SK-N-SH (cell line): ENCODE measurements at regions not wholly inside any gene's neighbourhood (a gene's known extent, or its start where the extent isn't known, plus 50 kb on each side); places are given as distances from the start of the nearest gene placed in this dataset.

Experiments used
- FOXJ3 ChIP-seq: sonication (generic); formaldehyde crosslinking; IDR thresholded peaks from 2 replicates; pipeline ENCODE4 v1.5.1; 2020; ENCODE audit warnings: mild to moderate bottlenecking, missing genetic modification reagents
- TAF1 ChIP-seq: IDR thresholded peaks from 2 replicates; pipeline ENCODE4 v1.6.1; 2012; ENCODE audit warnings: low read depth, mild to moderate bottlenecking, low read length, moderate library complexity, borderline replicate concordance
- TF ChIP-seq, protein P1 (sequence below): fragments of 150-350 bp; IDR thresholded peaks from 2 replicates; pipeline ENCODE4 v1.6.1; 2017; ENCODE audit warnings: antibody characterized with exemption, low read length, low read depth, borderline replicate concordance
- TF ChIP-seq, protein P2 (sequence below): fragments of 200-600 bp; sonication (generic); IDR thresholded peaks from 2 replicates; pipeline ENCODE4 v1.6.1; 2017; ENCODE audit warnings: antibody characterized with exemption, mild to moderate bottlenecking, moderate library complexity

DNA sequence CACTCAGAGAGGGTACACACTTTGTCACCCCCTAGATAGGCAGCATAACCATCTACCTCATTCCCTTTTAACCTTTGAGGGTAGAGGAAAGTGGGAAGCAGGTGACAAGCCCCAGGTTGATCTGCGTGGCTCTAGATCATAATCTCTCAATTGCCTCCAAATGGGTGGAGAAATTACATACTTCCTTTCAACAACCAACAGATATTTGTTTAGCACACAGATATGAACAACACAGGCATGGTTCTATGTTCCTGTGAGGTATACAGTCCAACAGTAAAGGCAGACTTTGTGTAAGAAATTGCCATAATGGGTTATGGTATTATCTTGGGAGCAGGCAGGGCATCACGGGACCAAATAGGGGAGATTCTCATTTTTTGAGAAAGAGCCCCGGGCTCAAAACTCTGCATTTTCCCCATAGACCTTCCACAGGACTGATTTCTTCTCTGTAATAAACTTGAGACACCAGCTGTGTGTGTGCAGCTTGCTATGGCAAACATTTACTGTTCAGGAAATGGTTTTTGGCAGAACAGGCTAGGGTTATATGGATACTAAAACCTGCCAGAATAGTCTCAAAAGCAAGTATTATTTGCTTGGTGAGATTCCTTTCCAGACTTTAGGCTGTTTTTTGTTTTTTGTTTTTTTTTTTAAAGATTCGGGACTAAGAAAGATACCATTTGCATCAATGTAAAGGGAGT is 126.2 kb downstream of the CD164 start:
- TF ChIP-seq, protein P1, sequence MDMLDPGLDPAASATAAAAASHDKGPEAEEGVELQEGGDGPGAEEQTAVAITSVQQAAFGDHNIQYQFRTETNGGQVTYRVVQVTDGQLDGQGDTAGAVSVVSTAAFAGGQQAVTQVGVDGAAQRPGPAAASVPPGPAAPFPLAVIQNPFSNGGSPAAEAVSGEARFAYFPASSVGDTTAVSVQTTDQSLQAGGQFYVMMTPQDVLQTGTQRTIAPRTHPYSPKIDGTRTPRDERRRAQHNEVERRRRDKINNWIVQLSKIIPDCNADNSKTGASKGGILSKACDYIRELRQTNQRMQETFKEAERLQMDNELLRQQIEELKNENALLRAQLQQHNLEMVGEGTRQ = no peak
- TF ChIP-seq, protein P2, sequence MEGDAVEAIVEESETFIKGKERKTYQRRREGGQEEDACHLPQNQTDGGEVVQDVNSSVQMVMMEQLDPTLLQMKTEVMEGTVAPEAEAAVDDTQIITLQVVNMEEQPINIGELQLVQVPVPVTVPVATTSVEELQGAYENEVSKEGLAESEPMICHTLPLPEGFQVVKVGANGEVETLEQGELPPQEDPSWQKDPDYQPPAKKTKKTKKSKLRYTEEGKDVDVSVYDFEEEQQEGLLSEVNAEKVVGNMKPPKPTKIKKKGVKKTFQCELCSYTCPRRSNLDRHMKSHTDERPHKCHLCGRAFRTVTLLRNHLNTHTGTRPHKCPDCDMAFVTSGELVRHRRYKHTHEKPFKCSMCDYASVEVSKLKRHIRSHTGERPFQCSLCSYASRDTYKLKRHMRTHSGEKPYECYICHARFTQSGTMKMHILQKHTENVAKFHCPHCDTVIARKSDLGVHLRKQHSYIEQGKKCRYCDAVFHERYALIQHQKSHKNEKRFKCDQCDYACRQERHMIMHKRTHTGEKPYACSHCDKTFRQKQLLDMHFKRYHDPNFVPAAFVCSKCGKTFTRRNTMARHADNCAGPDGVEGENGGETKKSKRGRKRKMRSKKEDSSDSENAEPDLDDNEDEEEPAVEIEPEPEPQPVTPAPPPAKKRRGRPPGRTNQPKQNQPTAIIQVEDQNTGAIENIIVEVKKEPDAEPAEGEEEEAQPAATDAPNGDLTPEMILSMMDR = no peak
- TF ChIP-seq TAF1 (no peak), FOXJ3 (CRISPR knock-in tag) (no peak)
